Omental fat pad (tissue), 3 donors: ENCODE measurements at regions not wholly inside any gene's neighbourhood (a gene's known extent, or its start where the extent isn't known, plus 50 kb on each side); places are given as distances from the start of the nearest gene placed in this dataset.

ENCODE experiments used
- ATAC-seq: fragments of 150-250 bp; one replicate; pipeline ENCODE4 v1.9.1; 2016; ENCODE audit warnings: mild to moderate bottlenecking, moderate library complexity; ENCODE audit not compliant: low FRiP score
- DNase-seq: peaks from one replicate; pipeline ENCODE4 v3.0.0-alpha.2; 2019; ENCODE audit warnings: low spot score
- TF ChIP-seq, protein P1 (sequence below), 3 donors: fragments of 450-650 bp; IDR thresholded peaks; one replicate each; pipeline ENCODE4 v1.5.1; 2016 to 2017; ENCODE audit warnings: antibody characterized with exemption in 3 of 3, mild to moderate bottlenecking in 3 of 3, moderate library complexity in 2 of 3

DNA sequence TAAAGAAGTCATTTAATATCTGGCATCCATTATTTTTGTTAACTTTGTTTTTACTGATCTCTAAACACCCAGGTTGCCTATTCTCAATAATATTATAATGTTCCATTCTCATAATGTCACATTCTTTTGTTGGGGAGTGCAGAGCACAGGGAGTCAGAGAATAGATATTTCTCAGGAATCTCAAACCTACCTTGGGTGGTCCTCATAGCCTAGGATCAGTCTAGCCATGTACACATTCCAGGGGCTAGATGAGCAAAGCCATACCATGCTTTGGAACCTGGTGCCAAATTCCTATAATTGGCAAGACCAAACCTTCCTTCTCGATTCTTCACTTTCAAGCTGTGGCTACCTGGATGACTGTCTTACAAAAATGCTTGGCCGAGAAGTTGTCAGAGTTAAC, 1124.7 kb upstream of the WWC1 start:
- DNase-seq: no peak
- no peak for ATAC-seq
- TF ChIP-seq, protein P1, sequence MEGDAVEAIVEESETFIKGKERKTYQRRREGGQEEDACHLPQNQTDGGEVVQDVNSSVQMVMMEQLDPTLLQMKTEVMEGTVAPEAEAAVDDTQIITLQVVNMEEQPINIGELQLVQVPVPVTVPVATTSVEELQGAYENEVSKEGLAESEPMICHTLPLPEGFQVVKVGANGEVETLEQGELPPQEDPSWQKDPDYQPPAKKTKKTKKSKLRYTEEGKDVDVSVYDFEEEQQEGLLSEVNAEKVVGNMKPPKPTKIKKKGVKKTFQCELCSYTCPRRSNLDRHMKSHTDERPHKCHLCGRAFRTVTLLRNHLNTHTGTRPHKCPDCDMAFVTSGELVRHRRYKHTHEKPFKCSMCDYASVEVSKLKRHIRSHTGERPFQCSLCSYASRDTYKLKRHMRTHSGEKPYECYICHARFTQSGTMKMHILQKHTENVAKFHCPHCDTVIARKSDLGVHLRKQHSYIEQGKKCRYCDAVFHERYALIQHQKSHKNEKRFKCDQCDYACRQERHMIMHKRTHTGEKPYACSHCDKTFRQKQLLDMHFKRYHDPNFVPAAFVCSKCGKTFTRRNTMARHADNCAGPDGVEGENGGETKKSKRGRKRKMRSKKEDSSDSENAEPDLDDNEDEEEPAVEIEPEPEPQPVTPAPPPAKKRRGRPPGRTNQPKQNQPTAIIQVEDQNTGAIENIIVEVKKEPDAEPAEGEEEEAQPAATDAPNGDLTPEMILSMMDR (IDR thresholded peaks at IDR 0.05): no peak

DNA sequence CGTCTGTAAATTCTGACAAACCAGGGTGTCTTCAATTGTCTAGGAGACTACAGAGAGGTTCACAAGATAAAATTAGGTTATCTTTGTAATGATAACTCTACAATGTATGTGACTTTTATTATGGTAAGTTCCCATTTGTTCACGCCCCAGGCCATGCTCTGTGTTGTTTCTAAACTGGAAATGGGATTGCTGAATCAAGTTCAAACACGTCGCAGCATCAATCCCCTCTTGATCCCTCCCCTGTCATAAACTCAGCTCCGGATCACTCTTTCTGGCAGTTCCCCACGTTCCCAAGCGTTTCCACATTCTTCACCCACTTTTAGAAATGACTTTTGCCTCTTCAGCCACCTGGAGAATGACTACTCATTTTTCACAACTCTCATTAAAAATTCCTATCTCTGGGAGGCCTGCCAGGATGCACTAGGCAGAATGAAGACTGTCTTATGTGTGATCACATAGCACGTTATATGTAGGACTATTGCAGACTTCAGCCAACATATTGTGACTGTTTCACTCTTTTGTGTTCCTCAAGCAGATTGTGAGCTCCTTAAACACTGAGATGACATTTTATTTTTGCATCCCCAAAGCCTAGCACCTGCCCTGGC, 1124.2 kb upstream of the WWC1 start:
- no peak for ATAC-seq
- DNase-seq: no peak
- TF ChIP-seq, protein P1 (IDR thresholded peaks at IDR 0.05): no peak

DNA sequence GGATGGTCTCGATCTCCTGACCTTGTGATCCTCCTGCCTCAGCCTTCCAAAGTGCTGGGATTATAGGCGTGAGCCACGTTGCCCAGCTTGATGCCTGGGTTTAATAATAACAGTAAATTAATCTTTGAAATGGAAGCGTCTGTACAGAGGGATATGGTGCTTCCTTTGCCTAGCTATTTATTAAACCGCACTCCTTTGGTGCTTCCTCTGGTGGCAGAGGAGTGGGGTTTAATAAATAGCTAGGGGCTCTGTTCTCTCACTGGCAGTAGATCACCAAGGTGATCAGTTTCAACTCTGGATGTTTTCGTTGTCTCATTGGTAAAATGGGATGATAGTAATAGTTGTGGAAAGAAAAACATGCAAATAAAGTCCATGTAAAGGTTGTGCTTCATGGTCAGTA, 1122.5 kb upstream of the WWC1 start:
- no peak for ATAC-seq
- no peak for DNase-seq
- TF ChIP-seq, protein P1 (IDR thresholded peaks at IDR 0.05): no peak

DNA sequence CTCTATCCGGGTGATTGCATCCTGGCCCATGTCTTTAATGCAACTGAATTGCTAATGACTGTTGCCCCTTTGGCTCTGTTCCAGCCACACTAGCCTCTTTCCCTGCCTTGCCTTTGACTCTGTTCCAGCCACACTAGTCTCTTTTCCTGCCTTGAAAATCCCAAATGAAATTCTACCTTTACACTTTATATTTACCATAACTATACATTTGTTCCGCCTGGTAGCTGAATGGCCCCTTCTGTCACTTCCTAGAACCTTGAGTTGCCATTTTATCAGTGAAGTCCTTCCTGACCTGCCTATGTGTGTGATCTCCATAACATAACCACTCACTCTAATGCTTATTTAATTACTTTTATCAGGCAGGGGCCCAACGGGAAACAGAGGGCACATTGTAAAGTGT, 1120.4 kb upstream of the WWC1 start:
- ATAC-seq (no peak), DNase-seq (no peak)
- TF ChIP-seq, protein P1 (IDR thresholded peaks at IDR 0.05): no peak

DNA sequence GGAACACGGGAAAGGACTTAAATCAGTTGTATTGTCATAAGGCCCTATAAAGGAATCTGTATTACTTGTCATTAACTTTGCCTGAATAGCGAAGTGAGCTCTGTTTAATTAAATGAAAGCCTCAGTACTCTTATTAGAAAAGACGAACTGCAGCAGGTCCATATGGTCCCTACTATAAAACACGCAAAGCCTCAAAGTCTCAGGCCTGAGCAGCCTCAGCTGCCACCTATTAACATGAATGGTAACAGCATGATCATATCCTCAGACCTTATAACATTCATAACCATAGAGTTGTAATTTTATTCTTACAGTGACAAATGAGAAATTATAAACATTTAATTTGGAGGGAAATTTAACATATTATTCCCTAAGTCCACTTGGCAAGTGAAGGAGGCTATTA, 1113.7 kb upstream of the WWC1 start:
- ATAC-seq (no peak), DNase-seq (no peak)
- TF ChIP-seq, protein P1 (IDR thresholded peaks at IDR 0.05): no peak

DNA sequence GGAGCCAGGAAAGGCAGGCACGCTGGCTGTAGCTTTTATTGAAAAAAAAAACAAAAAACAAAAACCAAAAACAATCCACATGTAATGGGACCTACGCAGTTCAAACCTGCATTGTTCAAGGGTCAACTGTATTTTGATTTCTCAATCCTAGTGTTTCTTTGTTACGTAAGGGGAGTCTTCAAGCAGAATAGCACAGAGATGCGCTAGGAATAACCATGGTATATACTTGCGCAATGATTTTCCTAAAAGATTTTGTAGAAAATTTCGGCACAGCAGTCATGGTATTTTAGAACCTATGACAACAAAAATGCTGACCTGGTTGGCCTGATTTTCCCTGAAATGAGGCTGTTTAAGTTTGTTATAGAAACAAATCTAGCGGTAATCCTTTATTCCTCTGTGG, 1110.5 kb upstream of the WWC1 start:
- TF ChIP-seq, protein P1 (IDR thresholded peaks at IDR 0.05): no peak
- ATAC-seq (no peak), DNase-seq (no peak)

DNA sequence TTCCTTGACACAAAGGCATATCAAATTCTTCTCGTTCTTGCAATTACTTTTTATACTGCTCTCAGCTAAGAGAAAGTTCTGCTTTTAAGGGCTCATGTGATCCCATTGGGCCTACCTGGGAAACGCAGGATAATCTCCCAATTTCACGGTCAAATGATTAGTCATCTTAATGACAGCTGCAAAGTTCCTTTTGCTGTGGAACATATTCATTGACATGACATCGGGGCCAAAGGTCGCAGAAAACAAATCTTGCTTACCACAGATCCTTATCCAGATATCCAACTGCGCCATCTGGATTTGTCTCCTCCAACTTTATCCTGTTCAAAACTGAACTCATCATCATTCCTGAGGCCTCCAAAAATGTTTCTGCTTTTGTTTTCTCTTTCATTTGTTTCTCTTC, 1085.6 kb upstream of the WWC1 start:
- no peak for DNase-seq
- TF ChIP-seq, protein P1 (IDR thresholded peaks at IDR 0.05): no peak
- ATAC-seq: no peak
